HEK293 (cell line): ENCODE measurements at regions not wholly inside any gene's neighbourhood (a gene's known extent, or its start where the extent isn't known, plus 50 kb on each side); places are given as distances from the start of the nearest gene placed in this dataset.

Experiments used
- FEZF1 ChIP-seq: fragments of 450-650 bp; formaldehyde crosslinking; IDR thresholded peaks from 2 replicates; pipeline ENCODE4 v1.5.1; 2016; ENCODE audit warnings: missing biosample characterization, missing genetic modification characterization
- KLF16 ChIP-seq: fragments of 450-650 bp; formaldehyde crosslinking; IDR thresholded peaks from 2 replicates; pipeline ENCODE4 v1.5.1; 2017; ENCODE audit warnings: missing biosample characterization, missing genetic modification characterization
- KLF8 ChIP-seq: fragments of 450-650 bp; formaldehyde crosslinking; IDR thresholded peaks from 2 replicates; pipeline ENCODE4 v1.5.1; 2016; ENCODE audit warnings: missing biosample characterization, missing genetic modification characterization
- MYNN ChIP-seq: fragments of 450-650 bp; formaldehyde crosslinking; IDR thresholded peaks from 2 replicates; pipeline ENCODE4 v1.5.1; 2016; ENCODE audit warnings: missing biosample characterization, missing genetic modification characterization, borderline replicate concordance
- SCRT1 ChIP-seq: fragments of 450-650 bp; formaldehyde crosslinking; IDR thresholded peaks from 2 replicates; pipeline ENCODE4 v1.5.1; 2016; ENCODE audit warnings: missing biosample characterization, missing genetic modification characterization, borderline replicate concordance
- ZBTB21 ChIP-seq: fragments of 450-650 bp; formaldehyde crosslinking; IDR thresholded peaks from 2 replicates; pipeline ENCODE4 v1.5.1; 2017; ENCODE audit warnings: missing biosample characterization, missing genetic modification characterization
- ZNF175 ChIP-seq: fragments of 450-650 bp; formaldehyde crosslinking; IDR thresholded peaks from 2 replicates; pipeline ENCODE4 v1.5.1; 2016; ENCODE audit warnings: missing biosample characterization, missing genetic modification characterization
- ZNF274 ChIP-seq, 2 experiments: fragments of 200-500 bp in 1 of 2; fragments of 450-650 bp in 1 of 2; sonication (Bioruptor generic) in 1 of 2; formaldehyde crosslinking in 1 of 2; IDR thresholded peaks; 2 replicates each; pipeline versions ENCODE4 v1.5.1 to v1.6.1; 2014 to 2016; ENCODE audit warnings: borderline replicate concordance in 1 of 2, inconsistent platforms in 1 of 2, low read length in 1 of 2, missing biosample characterization in 1 of 2, missing genetic modification characterization in 1 of 2
- ZNF350 ChIP-seq: fragments of 450-650 bp; formaldehyde crosslinking; IDR thresholded peaks from 2 replicates; pipeline ENCODE4 v1.5.0; 2017; ENCODE audit warnings: missing biosample characterization, mild to moderate bottlenecking, missing genetic modification characterization
- ZNF555 ChIP-seq: fragments of 450-650 bp; formaldehyde crosslinking; conservative IDR thresholded peaks from 2 replicates; pipeline ENCODE4 v1.5.1; 2017; ENCODE audit warnings: missing biosample characterization, mild to moderate bottlenecking, missing genetic modification characterization, inconsistent platforms
- ZNF658 ChIP-seq: fragments of 450-650 bp; formaldehyde crosslinking; IDR thresholded peaks from 2 replicates; pipeline ENCODE4; 2016; ENCODE audit warnings: missing biosample characterization, missing genetic modification characterization
- TF ChIP-seq, protein P1 (sequence below): fragments of 450-650 bp; formaldehyde crosslinking; IDR thresholded peaks from 2 replicates; pipeline ENCODE4 v1.5.1; 2016; ENCODE audit warnings: missing biosample characterization, missing genetic modification characterization
- TF ChIP-seq, protein P2 (sequence below): fragments of 450-650 bp; formaldehyde crosslinking; IDR thresholded peaks from 2 replicates; pipeline ENCODE4 v1.5.1; 2016; ENCODE audit warnings: missing biosample characterization, missing genetic modification characterization

DNA sequence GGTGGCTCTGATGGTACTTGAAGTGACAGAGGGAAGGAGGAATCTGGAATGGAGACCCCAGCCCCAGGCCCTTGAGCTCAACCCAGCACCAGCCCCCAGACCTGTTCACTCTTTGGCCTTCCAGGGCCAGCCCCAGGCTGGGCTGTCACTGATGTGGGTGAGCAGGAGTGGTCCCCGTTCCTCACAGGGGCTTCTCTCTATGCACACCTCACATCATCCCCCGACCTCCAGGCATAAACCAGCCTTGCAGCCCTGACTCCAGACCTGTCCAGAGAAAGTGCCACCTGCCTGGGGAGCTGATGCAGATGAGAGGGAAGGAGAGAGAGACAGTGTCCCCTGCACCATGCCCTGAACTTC is 182.6 kb upstream of the SDK2 start:
- TF ChIP-seq ZNF175 (tag by site-specific recombination) (no peak), KLF16 (tag by site-specific recombination) (no peak), ZBTB21 (tag by site-specific recombination) (no peak), ZNF658 (tag by site-specific recombination) (no peak), ZNF350 (tag by site-specific recombination) (no peak), MYNN (tag by site-specific recombination) (no peak), KLF8 (tag by site-specific recombination) (no peak), ZNF274 (IDR thresholded peaks at IDR 0.05; ENCODE audit: low read length) (no peak), ZNF274 (tag by site-specific recombination; IDR thresholded peaks at IDR 0.05; ENCODE audit: borderline replicate concordance) (no peak), SCRT1 (tag by site-specific recombination) (no peak), ZNF555 (no peak), FEZF1 (tag by site-specific recombination) (no peak)
- TF ChIP-seq, protein P1, sequence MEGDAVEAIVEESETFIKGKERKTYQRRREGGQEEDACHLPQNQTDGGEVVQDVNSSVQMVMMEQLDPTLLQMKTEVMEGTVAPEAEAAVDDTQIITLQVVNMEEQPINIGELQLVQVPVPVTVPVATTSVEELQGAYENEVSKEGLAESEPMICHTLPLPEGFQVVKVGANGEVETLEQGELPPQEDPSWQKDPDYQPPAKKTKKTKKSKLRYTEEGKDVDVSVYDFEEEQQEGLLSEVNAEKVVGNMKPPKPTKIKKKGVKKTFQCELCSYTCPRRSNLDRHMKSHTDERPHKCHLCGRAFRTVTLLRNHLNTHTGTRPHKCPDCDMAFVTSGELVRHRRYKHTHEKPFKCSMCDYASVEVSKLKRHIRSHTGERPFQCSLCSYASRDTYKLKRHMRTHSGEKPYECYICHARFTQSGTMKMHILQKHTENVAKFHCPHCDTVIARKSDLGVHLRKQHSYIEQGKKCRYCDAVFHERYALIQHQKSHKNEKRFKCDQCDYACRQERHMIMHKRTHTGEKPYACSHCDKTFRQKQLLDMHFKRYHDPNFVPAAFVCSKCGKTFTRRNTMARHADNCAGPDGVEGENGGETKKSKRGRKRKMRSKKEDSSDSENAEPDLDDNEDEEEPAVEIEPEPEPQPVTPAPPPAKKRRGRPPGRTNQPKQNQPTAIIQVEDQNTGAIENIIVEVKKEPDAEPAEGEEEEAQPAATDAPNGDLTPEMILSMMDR (tag by site-specific recombination) = no peak
- TF ChIP-seq, protein P2, sequence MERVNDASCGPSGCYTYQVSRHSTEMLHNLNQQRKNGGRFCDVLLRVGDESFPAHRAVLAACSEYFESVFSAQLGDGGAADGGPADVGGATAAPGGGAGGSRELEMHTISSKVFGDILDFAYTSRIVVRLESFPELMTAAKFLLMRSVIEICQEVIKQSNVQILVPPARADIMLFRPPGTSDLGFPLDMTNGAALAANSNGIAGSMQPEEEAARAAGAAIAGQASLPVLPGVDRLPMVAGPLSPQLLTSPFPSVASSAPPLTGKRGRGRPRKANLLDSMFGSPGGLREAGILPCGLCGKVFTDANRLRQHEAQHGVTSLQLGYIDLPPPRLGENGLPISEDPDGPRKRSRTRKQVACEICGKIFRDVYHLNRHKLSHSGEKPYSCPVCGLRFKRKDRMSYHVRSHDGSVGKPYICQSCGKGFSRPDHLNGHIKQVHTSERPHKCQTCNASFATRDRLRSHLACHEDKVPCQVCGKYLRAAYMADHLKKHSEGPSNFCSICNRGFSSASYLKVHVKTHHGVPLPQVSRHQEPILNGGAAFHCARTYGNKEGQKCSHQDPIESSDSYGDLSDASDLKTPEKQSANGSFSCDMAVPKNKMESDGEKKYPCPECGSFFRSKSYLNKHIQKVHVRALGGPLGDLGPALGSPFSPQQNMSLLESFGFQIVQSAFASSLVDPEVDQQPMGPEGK (tag by site-specific recombination) = no peak
